SJCRH30 (cell line): ENCODE measurements at regions not wholly inside any gene's neighbourhood (a gene's known extent, or its start where the extent isn't known, plus 50 kb on each side); places are given as distances from the start of the nearest gene placed in this dataset.
"Not testable (repeated sequence)": the region's sequence is repeated elsewhere in the genome, so short reads cannot be mapped to it uniquely, and the experiment has no call there.

ENCODE experiments used
- DNase-seq, 2 experiments: peaks; one replicate each; pipeline ENCODE4 v3.0.0-alpha.2; 2015 to 2020
- H3K27ac ChIP-seq: fragments of 250-450 bp; sonication (Bioruptor Pico); 2 replicates; pipeline ENCODE4 v1.5.1; 2020; ENCODE audit warnings: mild to moderate bottlenecking, moderate library complexity
- H3K27me3 ChIP-seq: fragments of 250-450 bp; sonication (Bioruptor Pico); 2 replicates; pipeline ENCODE4 v1.5.1; 2020; ENCODE audit warnings: mild to moderate bottlenecking, moderate library complexity
- H3K36me3 ChIP-seq: fragments of 250-450 bp; sonication (Bioruptor Pico); 2 replicates; pipeline ENCODE4 v1.5.1; 2020; ENCODE audit warnings: mild to moderate bottlenecking, moderate library complexity
- H3K4me1 ChIP-seq: fragments of 250-450 bp; sonication (Bioruptor Pico); 2 replicates; pipeline ENCODE4 v1.5.1; 2020; ENCODE audit warnings: mild to moderate bottlenecking, moderate library complexity
- H3K4me3 ChIP-seq: fragments of 250-450 bp; sonication (Bioruptor Pico); 2 replicates; pipeline ENCODE4 v1.5.1; 2020; ENCODE audit warnings: mild to moderate bottlenecking, moderate library complexity
- H3K9me3 ChIP-seq: fragments of 250-450 bp; sonication (Bioruptor Pico); replicated peaks from 2 replicates; pipeline ENCODE4 v1.5.1; 2020; ENCODE audit warnings: mild to moderate bottlenecking, moderate library complexity

DNA sequence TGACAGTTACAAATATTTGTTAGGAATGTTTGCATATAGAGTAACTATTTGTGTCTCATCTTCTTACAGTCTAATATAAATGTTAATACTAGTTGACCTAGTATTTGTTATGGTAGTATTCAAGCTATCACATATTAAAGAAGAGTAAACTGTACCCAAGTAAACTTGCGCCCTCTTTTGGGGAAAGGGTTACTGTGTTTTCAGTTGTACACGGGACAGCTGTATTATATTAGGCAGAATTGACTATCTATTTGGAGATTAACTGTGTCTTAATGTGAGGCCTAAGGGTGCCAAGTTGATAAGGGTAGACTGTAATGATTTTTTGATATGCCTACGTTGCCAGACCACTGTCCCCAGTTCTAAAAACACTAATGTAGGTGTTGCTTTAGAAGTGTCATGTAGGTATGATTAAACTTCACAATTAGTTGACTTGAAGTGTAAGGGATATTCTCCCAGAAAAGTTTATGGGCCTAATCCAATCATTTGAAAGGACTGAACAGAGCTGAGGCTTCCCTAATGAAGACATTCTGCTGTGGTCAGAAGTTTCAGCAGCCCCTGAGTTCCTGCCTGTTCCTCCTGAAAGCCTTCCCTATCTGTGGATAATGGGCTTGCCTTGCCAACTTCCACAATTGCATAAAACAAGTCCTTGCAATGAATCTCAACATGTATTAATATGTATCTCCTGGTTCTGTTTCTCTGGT, 172.8 kb upstream of the CXCL13 start:
- Histone ChIP-seq H3K36me3 (no peaks in the 10 kb centered on the region), H3K4me3 (no peak overlapping the region), H3K4me1 (no peaks in the 10 kb centered on the region), H3K9me3 (no peaks in the 10 kb centered on the region), H3K27me3 (no peaks in the 10 kb centered on the region), H3K27ac (no peak overlapping the region)
- DNase-seq: peak in 1 of 2 experiments; percentile 23

DNA sequence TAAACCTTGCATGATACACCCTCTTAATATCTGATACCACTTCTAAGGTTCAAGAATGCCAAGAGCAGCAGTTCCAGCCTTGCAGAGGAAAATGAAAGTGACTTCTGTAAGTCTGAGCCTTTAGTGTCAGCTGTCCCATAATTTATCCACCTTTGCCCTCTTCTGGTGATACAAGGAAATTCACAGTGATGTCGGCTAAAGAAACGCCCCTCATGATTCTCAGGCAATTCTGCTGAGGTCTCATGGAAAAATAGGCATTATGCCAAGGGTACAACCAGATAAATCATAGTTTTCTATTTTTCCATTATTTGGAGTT, 172.2 kb upstream of the CXCL13 start:
- H3K36me3 ChIP-seq: no peaks in the 10 kb centered on the region
- no peaks in the 10 kb centered on the region for H3K9me3 ChIP-seq
- no peak overlapping the region for H3K27ac ChIP-seq
- no peaks in the 10 kb centered on the region for H3K4me1 ChIP-seq
- DNase-seq: peak; percentile 36 to 78
- H3K4me3 ChIP-seq: no peak overlapping the region
- H3K27me3 ChIP-seq: no peaks in the 10 kb centered on the region

DNA sequence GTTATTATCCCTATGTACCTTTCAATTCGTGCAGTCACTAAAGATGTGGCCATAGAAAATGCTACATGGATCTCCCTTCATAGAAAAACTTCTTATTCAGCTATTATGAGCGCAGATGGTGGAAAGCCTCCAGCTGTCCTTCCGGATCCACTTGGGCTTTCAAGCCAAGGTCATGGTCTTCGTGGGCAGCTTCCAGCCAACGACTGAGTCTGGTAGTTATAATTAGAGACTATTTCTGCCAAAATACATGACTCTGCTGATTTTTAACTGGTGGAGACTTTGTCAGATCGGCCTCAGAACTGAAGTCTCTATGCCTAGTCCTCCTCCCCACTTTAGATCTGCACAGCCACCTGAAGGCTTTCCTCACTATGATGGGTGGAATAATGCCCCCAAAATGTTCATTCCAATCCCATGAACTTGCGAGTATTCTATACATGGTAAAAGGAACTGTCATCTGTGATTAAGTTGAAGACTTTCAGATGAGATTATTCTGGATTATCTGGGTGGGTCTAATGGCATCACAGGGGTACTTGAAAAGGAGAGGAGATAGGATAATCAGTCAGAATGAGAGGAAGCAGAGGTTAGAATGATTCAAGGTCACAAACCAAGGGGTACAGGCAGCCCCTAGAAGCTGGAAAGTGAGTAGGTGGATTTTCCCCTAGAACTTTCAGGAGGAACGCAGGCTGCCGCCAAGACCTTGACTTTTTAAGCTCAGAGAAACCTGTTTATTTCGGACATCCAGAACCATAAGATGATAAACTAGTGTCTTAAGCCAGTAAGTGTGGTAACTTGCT, 171.1 kb upstream of the CXCL13 start:
- H3K36me3 ChIP-seq: no peaks in the 10 kb centered on the region
- no peaks in the 10 kb centered on the region for H3K27me3 ChIP-seq
- H3K27ac ChIP-seq: no peak overlapping the region
- no peak overlapping the region for H3K4me3 ChIP-seq
- DNase-seq: no peak
- no peaks in the 10 kb centered on the region for H3K4me1 ChIP-seq
- no peaks in the 10 kb centered on the region for H3K9me3 ChIP-seq

DNA sequence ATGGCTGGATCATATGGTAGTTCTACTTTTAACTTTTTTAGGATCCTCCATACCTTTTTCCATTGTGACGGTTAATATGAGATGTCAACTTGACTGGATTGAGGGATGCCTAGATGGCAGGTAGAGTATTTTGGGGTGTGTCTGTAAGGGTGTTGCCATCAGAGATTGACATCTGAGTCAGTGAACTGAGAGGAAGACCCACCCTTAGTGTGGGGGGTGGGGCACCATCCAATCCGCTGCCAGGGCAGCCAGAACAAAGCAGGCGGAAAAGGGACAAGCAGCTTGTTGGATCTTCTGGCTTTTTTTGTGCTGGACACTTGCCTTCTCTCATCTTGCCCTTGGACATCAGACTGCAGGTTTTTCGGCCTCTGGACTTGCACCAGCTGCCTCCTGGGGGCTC, 168.5 kb upstream of the CXCL13 start:
- Histone ChIP-seq H3K27ac (no peak overlapping the region), H3K27me3 (no peaks in the 10 kb centered on the region), H3K36me3 (no peaks in the 10 kb centered on the region), H3K4me3 (no peak overlapping the region), H3K9me3 (no peaks in the 10 kb centered on the region), H3K4me1 (no peaks in the 10 kb centered on the region)
- DNase-seq: no peak

DNA sequence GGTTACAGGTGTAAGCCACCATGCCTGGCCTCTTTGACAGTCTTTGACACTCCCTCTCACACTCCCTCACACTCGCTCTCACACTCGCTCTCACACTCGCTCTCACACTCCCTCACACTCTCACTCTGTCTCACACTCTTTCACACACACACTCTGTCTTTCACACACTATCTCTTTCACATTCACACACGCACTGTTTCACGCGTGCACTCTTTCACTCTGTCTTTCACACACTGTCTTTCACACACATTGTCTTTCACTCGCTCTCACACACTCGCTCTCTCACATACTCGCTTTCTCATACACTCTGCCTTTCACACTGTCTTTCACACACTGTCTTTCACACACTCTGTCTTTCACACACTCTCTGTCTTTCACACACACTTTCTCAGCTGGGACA, 167.1 kb upstream of the CXCL13 start:
- H3K9me3 ChIP-seq: no peaks in the 10 kb centered on the region
- H3K4me3 ChIP-seq: no peak overlapping the region

DNA sequence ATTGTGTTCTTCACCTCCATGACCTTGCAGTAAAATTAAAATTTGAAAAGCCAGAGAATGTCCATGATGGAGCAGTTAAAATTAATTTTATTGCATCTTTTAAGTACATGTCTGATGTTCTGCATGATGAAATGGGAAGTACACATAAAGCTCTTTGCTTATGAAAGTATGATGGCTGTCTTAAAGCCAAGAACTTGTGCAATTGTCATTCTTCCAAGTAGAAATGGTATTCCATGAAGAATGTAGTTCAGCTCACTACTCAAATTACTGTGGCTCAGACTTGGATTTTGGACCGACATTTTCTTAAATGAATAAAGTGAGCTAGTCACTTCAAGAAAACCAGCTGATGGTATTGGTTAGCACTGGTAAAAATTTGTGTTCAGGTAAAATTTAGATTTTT, 161.7 kb upstream of the CXCL13 start:
- H3K27me3 ChIP-seq: no peaks in the 10 kb centered on the region
- H3K4me1 ChIP-seq: no peaks in the 10 kb centered on the region
- DNase-seq: no peak
- no peaks in the 10 kb centered on the region for H3K9me3 ChIP-seq
- no peaks in the 10 kb centered on the region for H3K36me3 ChIP-seq
- no peak overlapping the region for H3K4me3 ChIP-seq
- H3K27ac ChIP-seq: no peak overlapping the region

More for the DNA sequence above, 167.1 kb upstream of the CXCL13 start:
- H3K27ac ChIP-seq: no peak overlapping the region
- no peak for DNase-seq
- H3K36me3 ChIP-seq: no peaks in the 10 kb centered on the region
- H3K27me3 ChIP-seq: no peaks in the 10 kb centered on the region
- H3K4me1 ChIP-seq: no peaks in the 10 kb centered on the region

DNA sequence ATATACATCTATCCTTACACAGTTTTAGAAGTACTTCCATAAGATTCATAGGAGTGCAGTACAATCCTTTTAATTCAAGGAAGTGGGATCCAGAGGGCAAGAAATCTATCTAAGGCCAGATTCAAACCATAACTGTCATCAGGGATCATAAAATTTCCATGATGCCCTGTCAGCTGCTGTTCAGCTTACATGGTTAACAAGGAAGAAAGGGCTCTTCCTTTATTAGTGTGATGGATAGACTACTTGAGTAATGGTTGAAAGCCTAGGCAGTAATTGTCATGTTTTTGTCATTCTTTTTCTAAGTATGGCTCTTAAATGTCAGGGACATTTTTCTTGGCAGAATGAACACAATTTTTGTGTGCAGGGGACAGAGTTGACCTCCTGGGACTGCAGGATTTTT, 159.8 kb upstream of the CXCL13 start:
- DNase-seq: no peak
- H3K4me3 ChIP-seq: no peak overlapping the region
- no peaks in the 10 kb centered on the region for H3K27me3 ChIP-seq
- no peaks in the 10 kb centered on the region for H3K4me1 ChIP-seq
- H3K36me3 ChIP-seq: no peaks in the 10 kb centered on the region
- H3K9me3 ChIP-seq: no peaks in the 10 kb centered on the region
- H3K27ac ChIP-seq: no peak overlapping the region

DNA sequence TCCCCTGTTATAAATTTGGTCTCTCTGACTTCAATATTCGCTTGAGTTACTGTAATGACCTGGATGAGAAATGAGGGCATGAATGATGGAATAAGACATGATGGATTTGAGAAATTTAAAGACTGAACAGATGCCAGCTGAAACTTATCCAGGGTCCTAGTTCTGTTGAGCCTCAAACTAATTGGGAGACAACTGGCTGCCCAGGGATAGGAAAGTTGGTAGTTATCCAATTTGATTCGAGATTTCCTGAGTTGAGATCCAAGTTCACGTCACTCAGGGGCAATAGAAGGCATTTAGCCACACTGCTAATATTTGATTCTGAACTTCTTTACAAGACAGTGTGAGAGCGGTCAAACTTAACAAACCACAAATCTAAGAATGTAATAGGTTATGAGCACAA, 159.0 kb upstream of the CXCL13 start:
- DNase-seq: no peak
- H3K36me3 ChIP-seq: no peaks in the 10 kb centered on the region
- no peaks in the 10 kb centered on the region for H3K9me3 ChIP-seq
- no peak overlapping the region for H3K27ac ChIP-seq
- no peaks in the 10 kb centered on the region for H3K27me3 ChIP-seq
- no peak overlapping the region for H3K4me3 ChIP-seq
- no peaks in the 10 kb centered on the region for H3K4me1 ChIP-seq

DNA sequence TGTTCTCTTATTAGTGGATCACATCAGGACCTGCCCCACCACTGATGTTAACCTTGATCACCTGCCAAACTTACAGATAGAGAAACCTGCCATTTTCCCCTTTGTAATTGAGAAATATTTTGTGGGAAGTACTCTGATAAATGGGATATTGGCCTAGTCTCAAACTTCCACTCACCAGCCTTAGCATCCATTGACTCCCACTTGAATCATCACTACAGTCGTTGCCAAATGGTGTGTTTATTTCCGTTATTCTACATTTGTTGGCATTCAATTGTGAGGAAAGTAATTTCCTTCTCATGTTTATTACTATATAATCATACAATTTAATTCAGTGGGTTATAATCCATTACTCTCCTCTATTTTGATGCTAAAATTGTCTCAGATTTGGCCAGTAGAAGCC, 156.4 kb upstream of the CXCL13 start:
- no peak for DNase-seq
- Histone ChIP-seq H3K4me3 (no peak overlapping the region), H3K9me3 (no peaks in the 10 kb centered on the region), H3K4me1 (no peaks in the 10 kb centered on the region), H3K36me3 (no peaks in the 10 kb centered on the region), H3K27ac (no peak overlapping the region), H3K27me3 (no peaks in the 10 kb centered on the region)

DNA sequence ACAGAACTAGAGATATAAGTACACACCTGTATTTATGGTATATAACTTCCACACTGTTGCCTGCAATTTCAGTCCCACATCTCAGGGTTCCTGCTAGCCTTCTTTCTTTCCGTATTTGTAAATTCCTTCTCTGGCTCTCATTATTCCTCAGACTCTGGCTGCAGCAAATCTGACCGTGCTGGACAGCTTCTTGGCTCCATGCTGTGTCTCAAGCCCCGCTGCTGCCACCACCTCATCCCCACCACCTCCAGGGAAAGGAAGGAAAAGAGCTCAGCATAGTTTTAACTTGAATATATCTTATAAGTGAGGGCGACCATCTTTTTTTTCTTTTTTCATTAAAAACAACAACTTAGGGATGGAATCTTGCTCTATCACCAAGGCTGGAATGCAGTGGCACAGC, 155.6 kb upstream of the CXCL13 start:
- no peak overlapping the region for H3K27ac ChIP-seq
- H3K27me3 ChIP-seq: no peaks in the 10 kb centered on the region
- H3K36me3 ChIP-seq: no peaks in the 10 kb centered on the region
- DNase-seq: no peak
- H3K4me1 ChIP-seq: no peaks in the 10 kb centered on the region; the same call in 1 of the 2 replicates
- no peak overlapping the region for H3K4me3 ChIP-seq
- no peaks in the 10 kb centered on the region for H3K9me3 ChIP-seq

DNA sequence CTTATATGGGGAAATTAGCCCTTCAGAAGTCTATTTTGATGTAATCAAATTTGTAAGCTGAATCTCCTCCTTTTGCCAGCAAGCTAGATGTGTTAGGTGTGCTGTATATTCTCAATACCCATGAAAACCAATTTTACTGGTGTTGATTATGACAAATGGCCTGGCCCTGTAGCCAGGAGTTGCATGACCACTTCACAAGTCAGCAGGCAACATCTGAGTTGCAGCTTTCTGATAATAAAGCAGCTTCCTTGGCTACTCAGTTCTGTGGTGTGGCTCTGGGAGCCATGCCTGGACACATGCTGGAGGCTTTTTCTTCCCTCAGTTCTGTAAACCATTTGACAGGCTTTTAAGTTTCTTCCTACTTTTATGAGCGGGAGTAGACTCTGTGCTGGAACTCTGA, 154.1 kb upstream of the CXCL13 start:
- H3K27ac ChIP-seq: no peak overlapping the region
- no peaks in the 10 kb centered on the region for H3K9me3 ChIP-seq
- no peaks in the 10 kb centered on the region for H3K36me3 ChIP-seq
- H3K4me1 ChIP-seq: no peaks in the 10 kb centered on the region; the same call in 1 of the 2 replicates
- no peaks in the 10 kb centered on the region for H3K27me3 ChIP-seq
- DNase-seq: no peak
- H3K4me3 ChIP-seq: no peak overlapping the region

DNA sequence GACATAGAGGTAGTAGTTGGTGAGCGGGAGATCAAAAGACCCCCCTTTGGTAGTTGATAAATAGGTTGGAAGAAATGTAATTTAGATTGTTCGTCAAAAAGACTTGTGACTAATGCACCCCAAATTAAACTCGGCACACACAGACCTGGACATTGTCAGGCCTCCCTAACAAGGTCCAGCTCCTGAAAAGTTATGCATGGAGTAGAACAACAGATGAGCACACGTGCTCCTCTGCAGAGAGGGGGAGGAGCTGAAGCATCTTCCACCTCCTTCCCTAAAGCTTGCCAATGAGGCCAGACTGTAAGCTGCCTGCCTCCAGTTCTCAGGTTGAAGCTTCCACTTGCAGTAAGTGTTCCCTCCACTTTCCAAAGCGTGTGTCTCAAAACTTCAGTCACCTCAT, 153.5 kb upstream of the CXCL13 start:
- not testable (repeated sequence) for H3K27ac ChIP-seq, H3K36me3 ChIP-seq, DNase-seq, H3K4me3 ChIP-seq, H3K27me3 ChIP-seq, H3K9me3 ChIP-seq, H3K4me1 ChIP-seq

DNA sequence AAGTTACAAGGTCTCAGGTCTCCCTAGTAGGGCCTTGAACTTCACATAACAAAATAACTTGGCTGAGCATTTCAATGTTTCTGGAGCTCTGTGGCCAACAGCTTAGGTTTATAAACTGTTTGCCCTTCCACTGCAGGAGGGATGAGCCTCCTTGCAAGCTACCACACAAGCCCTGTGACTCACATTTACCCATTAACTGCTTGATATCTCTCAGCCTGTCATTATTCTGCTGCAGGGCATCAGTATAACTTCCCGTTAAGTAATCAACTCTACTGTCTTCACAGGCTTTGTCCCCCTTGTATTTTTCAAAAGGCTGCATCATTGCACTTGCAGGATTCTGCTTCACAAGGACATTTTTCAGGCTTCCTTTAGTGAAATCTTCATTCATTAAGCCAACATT, 151.7 kb upstream of the CXCL13 start:
- no peaks in the 10 kb centered on the region for H3K27me3 ChIP-seq
- H3K4me3 ChIP-seq: no peak overlapping the region
- no peaks in the 10 kb centered on the region for H3K36me3 ChIP-seq
- no peak overlapping the region for H3K27ac ChIP-seq
- no peaks in the 10 kb centered on the region for H3K9me3 ChIP-seq
- H3K4me1 ChIP-seq: no peaks in the 10 kb centered on the region; the same call in 1 of the 2 replicates
- no peak for DNase-seq

DNA sequence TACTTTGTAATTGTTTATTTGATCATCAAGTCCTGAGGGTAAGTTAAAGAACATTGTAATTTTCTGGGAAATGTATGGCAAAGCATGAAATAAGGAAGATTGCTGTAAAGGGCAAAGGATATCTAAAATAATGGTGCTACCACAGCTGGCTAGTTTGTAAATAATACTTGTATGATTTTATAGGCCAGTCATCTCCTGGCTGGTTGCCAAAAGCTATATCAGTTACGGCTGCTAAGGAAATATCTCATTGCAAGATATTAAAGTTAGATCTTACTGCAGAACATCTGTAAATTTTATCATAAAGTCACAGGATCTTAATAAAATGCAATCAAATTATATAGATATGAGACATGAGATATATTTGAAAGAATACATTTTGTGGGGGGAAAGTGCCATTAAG, 150.8 kb upstream of the CXCL13 start:
- Histone ChIP-seq H3K9me3 (peaks cover 7% of the 10 kb centered on the region; the same call in 1 of the 2 replicates), H3K4me3 (no peak overlapping the region), H3K27ac (no peak overlapping the region), H3K27me3 (no peaks in the 10 kb centered on the region), H3K36me3 (no peaks in the 10 kb centered on the region), H3K4me1 (no peaks in the 10 kb centered on the region; the same call in 1 of the 2 replicates)
- peak in 1 of 2 experiments; percentile 37 for DNase-seq

DNA sequence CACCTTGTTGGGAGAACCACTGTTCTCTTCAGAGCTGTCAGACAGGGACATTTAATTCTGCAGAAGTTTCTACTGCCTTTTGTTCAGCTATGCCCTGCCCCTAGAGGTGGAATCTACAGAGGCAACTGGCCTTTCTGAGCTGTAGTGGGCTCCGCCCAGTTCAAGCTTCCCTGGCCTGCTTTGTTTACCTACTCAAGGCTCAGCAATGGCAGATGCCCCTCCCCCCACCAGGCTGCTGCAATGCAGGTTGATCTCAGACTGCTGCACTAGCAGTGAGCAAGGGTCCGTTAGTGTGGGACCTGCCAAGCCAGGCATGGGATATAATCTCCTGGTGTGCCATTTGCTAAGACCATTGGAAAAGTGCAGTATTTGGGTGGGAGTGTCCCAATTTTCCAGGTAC, 141.5 kb upstream of the CXCL13 start:
- H3K27me3 ChIP-seq, DNase-seq, H3K9me3 ChIP-seq: not testable (repeated sequence)

DNA sequence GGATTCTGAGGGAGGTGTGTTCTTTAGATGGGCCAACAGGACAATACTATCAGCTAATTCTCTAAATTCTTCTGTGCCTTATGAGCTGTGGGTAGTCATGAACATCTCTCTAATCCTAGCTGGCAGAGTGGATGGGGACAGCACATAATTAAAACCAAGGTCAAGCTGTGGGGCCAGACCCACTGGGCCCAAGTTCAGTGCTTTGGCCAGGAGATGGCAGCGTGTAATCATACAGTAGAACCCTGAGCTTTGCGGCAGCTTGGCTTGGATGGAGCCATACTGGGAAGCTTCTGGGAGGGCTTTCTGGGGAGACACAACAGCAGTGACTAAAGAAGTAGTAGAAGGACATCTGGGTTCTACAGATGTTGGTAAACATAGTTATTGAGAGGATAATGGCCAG, 140.3 kb upstream of the CXCL13 start:
- no peak overlapping the region for H3K4me3 ChIP-seq
- H3K9me3 ChIP-seq: no peaks in the 10 kb centered on the region
- no peak overlapping the region for H3K27ac ChIP-seq
- H3K27me3 ChIP-seq: no peaks in the 10 kb centered on the region
- peak; percentile 17 to 32 for DNase-seq
- H3K4me1 ChIP-seq: no peaks in the 10 kb centered on the region
- H3K36me3 ChIP-seq: no peaks in the 10 kb centered on the region

More for the DNA sequence above, 141.5 kb upstream of the CXCL13 start:
- not testable (repeated sequence) for H3K4me3 ChIP-seq, H3K27ac ChIP-seq, H3K4me1 ChIP-seq, H3K36me3 ChIP-seq
